ENCODE measurements at regions not wholly inside any gene's neighbourhood (a gene's known extent, or its start where the extent isn't known, plus 50 kb on each side); places are given as distances from the start of the nearest gene placed in this dataset.
A peak's percentile ranks its signal among the peaks of the same experiment; 100 is the strongest.
"Not testable (repeated sequence)": the region's sequence is repeated elsewhere in the genome, so short reads cannot be mapped to it uniquely, and the experiment has no call there.

DNA sequence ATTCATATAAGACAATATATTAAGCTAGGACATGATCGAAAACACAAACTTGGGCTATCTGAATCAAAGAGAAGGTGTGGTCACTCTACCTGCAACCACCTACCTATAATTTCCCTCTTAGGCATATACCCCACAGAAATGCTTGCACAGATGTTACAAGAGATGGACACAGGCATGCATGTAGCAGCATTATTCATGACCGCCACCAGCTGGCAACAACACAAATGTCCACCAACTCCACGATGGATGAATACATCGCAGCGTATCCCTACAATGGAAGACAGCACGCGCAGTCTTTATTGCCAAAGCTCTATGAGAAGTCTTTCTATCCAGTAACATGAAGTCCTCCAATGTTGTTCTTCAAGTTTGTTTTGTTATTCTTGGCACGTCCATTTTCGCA, 90.8 kb downstream of the ARL4C start:
- DNase-seq: no peak

DNA sequence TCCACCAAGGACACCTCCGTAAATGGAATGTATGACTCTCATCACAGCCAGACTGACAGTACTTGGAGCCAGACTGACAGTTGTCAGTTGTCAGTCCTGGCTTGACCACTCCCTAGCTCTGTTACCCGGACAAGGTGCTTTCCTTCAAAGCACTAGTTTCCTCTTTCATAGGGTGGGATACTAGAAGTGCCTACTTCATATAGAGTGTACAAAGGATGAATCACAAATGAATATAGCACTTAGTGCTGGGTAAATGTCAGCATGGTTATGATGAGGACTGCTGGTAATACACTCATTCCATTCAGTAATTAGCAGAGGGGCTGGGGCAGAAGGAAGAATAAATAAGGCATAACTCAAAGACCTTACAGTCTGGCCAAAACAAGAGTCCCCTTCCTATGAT, 91.4 kb downstream of the ARL4C start:
- no peak for DNase-seq

DNA sequence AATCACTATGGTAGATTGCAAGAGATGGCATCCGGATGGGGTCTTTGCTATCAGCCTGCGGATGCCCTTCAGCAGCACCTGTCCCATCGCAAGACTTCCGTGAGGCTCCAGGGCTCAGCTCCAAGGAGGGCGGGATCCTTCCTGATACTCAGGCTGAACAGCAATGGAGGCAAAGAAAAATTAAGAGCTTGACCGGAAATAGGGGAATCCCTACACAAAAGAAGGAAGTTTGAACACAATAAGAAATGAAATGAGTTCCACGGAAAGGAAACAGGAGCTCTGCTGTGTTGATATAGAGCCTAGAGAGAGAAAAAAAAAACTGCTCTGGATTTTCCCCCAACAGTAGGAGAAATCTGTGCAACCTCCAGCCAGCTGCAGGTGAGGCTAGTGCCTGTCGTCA, 91.9 kb downstream of the ARL4C start:
- no peak for DNase-seq

DNA sequence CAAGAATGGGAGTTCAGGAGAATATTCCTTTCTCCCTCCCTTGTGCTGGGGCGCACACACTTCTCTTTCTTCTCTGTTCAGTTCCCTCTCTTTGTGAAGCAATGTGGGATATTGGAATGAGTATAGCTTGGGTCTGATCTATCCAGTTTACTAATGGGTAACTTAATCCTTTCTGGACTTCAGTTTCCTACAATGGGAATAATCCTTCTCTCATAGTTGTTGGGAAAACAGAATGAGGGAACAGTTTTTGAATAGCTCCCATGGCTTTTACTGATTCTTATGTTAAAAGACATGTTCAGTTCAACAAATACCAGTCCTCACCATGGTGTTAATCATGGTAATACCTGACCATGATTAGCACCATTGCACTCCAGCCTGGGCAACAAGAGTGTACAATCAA, 93.1 kb downstream of the ARL4C start:
- no peak for DNase-seq

- no peak for DNase-seq
These were observed 93.8 kb downstream of the ARL4C start for GRCh38 chr2:234403074-234403473.

GRCh38 chr2:234401426-234401825, 95.5 kb downstream of the ARL4C start:
- DNase-seq: peak; percentile 29

GRCh38 chr2:234399451-234400246, 97.2 kb downstream of the ARL4C start:
- DNase-seq: peak; percentile 85

- DNase-seq: no peak
These were observed 98.3 kb downstream of the ARL4C start for GRCh38 chr2:234398531-234398930.

DNA sequence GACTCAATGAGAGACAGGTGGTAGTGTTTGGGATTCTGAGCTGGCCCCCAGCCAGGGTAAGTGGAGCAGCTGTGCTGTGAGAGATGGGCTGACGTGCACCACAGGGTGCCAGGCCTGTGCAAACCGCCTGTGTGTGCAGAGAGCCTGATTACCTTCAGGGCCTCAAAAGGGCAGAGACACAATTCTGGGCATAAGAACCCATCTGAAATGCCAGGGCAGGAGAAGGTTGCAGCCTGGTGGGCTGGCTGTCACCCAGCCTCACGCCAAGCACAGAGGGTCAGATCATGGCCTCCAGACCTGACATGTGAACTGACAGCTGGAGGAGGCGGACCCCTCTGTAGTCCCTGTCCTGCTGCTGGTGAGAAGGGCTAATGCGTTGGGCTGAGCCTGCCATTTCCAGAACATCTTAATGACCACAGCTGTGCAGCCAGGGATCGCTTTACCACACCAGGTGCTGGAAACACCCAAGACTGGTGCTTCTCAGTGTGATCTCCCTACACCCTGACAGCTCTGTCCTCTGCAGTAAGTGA, 100.9 kb downstream of the ARL4C start:
- DNase-seq: no peak

GRCh38 chr2:234394450-234394849, 102.4 kb downstream of the ARL4C start:
- DNase-seq: no peak

GRCh38 chr2:234393354-234393753, 103.5 kb downstream of the ARL4C start:
- no peak for DNase-seq

GRCh38 chr2:234392041-234392615, 104.8 kb downstream of the ARL4C start:
- no peak for DNase-seq

GRCh38 chr2:234391625-234392024, 105.3 kb downstream of the ARL4C start:
- no peak for DNase-seq

- peak; percentile 40 for DNase-seq
These were observed 107.2 kb downstream of the ARL4C start for GRCh38 chr2:234389661-234390060.

GRCh38 chr2:234388591-234388990, 108.3 kb downstream of the ARL4C start:
- DNase-seq: peak; percentile 41

DNA sequence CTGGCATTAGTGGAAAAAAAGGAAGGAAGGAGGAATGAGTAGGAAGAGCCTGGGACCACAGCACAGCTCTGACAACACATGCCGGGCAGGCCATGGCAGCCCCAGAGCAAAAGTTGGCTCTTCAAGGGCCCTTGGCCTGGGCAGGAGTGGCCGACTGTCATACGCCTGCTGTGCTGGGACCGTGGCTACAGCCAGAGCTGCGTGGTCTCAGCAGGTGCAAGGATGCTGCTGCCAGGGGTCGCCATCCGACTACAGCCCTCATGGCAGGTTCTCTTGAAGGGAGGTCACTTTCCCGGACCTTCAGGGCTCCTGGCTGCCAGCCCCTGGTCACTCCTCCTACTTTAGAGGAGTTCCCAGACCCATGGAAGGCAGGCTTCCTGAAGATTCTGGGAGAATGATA, 109.9 kb downstream of the ARL4C start:
- no peak for DNase-seq

- no peak for DNase-seq
These were observed 114.8 kb downstream of the ARL4C start for GRCh38 chr2:234382131-234382530.

DNA sequence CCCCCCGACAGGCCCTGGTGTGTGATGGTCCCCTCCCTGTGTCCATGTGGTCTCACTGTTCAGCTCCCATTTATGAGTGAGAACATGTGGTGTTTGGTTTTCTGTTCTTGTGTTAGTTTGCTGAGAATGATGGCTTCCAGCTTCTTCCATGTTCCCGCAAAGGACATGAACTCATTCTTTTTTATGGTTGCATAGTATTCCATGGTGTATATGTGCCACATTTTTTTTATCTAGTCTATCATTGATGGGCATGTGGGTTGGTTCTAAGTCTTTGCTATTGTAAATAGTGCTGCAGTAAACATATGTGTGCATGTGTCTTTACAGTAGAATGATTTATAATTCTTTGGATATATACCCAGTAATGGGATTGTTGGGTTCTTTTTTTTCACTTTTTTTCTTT, 117.9 kb downstream of the ARL4C start:
- not testable (repeated sequence) for DNase-seq

GRCh38 chr2:234378440-234378839, 118.4 kb downstream of the ARL4C start:
- DNase-seq: peak; percentile 83

GRCh38 chr2:234377761-234378391, 119.0 kb downstream of the ARL4C start:
- peak; percentile 98 for DNase-seq

GRCh38 chr2:234376229-234376628, 120.7 kb downstream of the ARL4C start:
- DNase-seq: no peak

GRCh38 chr2:234375176-234375880, 121.6 kb downstream of the ARL4C start:
- DNase-seq: no peak

- DNase-seq: no peak
These were observed 122.1 kb downstream of the ARL4C start for GRCh38 chr2:234374736-234375135.

Measured in fibroblast of skin of abdomen (primary cell).